HepG2 (cell line): ENCODE measurements at regions not wholly inside any gene's neighbourhood (a gene's known extent, or its start where the extent isn't known, plus 50 kb on each side); places are given as distances from the start of the nearest gene placed in this dataset.

Experiments
- ATAC-seq: fragments of 200-7000 bp; cut with Tn5 transposase; 3 replicates; pipeline ENCODE4 v1.9.1; 2020; ENCODE audit warnings: mild to moderate bottlenecking, moderate library complexity
- BruUV-seq: library from RNA; stranded (reverse); fragments of 400-500 nt; replicated peaks from 2 replicates; lab custom pipeline; 2021; lab: Mats Ljungman, UMichigan
- CTCF ChIA-PET: fragments of 300-600 bp; formaldehyde crosslinking; extraction: SDS; loops from one replicate; lab custom pipeline; 2021; ENCODE audit warnings: low total read pairs, inconsistent platforms, low intra/inter-chr PET ratio; lab: Yijun Ruan, JAX
- POLR2A ChIA-PET: fragments of 350-600 bp; sonication (Branson Sonifier 250); formaldehyde crosslinking; loops from one replicate; lab custom pipeline; 2020; ENCODE audit warnings: antibody characterized with exemption, inconsistent platforms; lab: Yijun Ruan, JAX
- DNase-seq: peaks from one replicate; pipeline ENCODE4 v3.0.0-alpha.2; 2015; ENCODE audit warnings: low spot score
- FAIRE-seq: peaks from 3 replicates; lab custom pipeline; 2011; peaks lifted over from hg19 to GRCh38; lab: Jason Lieb, UNC
- H2AFZ ChIP-seq: one replicate; pipeline ENCODE4 v1.6.1; 2011; ENCODE audit warnings: low read length, inconsistent platforms
- H3K27ac ChIP-seq: fragments of 300-600 bp; 3 replicates; pipeline ENCODE4 v1.8.0; 2011; ENCODE audit warnings: mixed run types, mild to moderate bottlenecking, mixed read lengths, low read length, inconsistent platforms; ENCODE audit not compliant: insufficient read depth; ENCODE audit errors: extremely low read length
- H3K27me3 ChIP-seq, 2 experiments: fragments of 200-600 bp in 1 of 2; 2 replicates in 1 of 2; 3 replicates in 1 of 2; pipeline versions ENCODE4 v1.6.0 to v1.8.0; 2011; ENCODE audit warnings: low read length in 2 of 2, mild to moderate bottlenecking in 2 of 2, moderate library complexity in 2 of 2, inconsistent platforms in 1 of 2; ENCODE audit not compliant: insufficient read depth in 2 of 2, control insufficient read depth in 1 of 2
- H3K36me3 ChIP-seq, 2 experiments: fragments of 200-600 bp in 1 of 2; replicated peaks in 1 of 2; 2 replicates in 1 of 2; 3 replicates in 1 of 2; pipeline versions ENCODE4 v1.5.1 to v1.8.0; 2011; ENCODE audit warnings: low read length in 2 of 2, inconsistent platforms in 1 of 2; ENCODE audit not compliant: insufficient read depth in 2 of 2, control insufficient read depth in 1 of 2
- H3K4me1 ChIP-seq: 2 replicates; pipeline ENCODE4 v1.5.1; 2012; ENCODE audit warnings: low read length, inconsistent platforms; ENCODE audit not compliant: insufficient read depth
- H3K4me2 ChIP-seq: 2 replicates; pipeline ENCODE4 v1.6.0; 2011; ENCODE audit warnings: low read depth, low read length, inconsistent platforms
- H3K4me3 ChIP-seq, 3 experiments: fragments of 200-600 bp in 1 of 3; sonication (generic), shearing (Covaris generic) in 1 of 3; replicated peaks in 1 of 3; 2 replicates each; pipeline ENCODE4 v1.5.1; 2011 to 2016; ENCODE audit warnings: low read length in 3 of 3, inconsistent platforms in 2 of 3, low read depth in 2 of 3, mild to moderate bottlenecking in 2 of 3, control low read depth in 1 of 3, mixed read lengths in 1 of 3; ENCODE audit not compliant: insufficient read depth in 1 of 3
- H3K79me2 ChIP-seq: one replicate; pipeline ENCODE4 v1.6.1; 2011; ENCODE audit warnings: low read length, inconsistent platforms; ENCODE audit not compliant: insufficient read depth
- H3K9ac ChIP-seq: 2 replicates; pipeline ENCODE4 v1.6.0; 2011; ENCODE audit warnings: mild to moderate bottlenecking, low read depth, low read length, inconsistent platforms; ENCODE audit not compliant: insufficient read depth
- H3K9me3 ChIP-seq: 2 replicates; pipeline ENCODE4 v1.5.1; 2012; ENCODE audit warnings: mild to moderate bottlenecking, low read length
- H4K20me1 ChIP-seq: 2 replicates; pipeline ENCODE4 v1.6.0; 2011; ENCODE audit warnings: inconsistent platforms, mild to moderate bottlenecking, low read length, moderate library complexity; ENCODE audit not compliant: insufficient read depth
- BHLHE40 ChIP-seq: IDR thresholded peaks from 2 replicates; pipeline ENCODE4 v1.6.1; 2011; ENCODE audit warnings: low read length, improper control_type of control experiment
- JUND ChIP-seq: sonication (generic); formaldehyde crosslinking; IDR thresholded peaks from 2 replicates; pipeline ENCODE4 v1.8.0; 2022; ENCODE audit warnings: mild to moderate bottlenecking, missing genetic modification reagents
- MED13 ChIP-seq: sonication (generic); formaldehyde crosslinking; IDR thresholded peaks from 2 replicates; pipeline ENCODE4 v1.5.0; 2020; ENCODE audit warnings: missing genetic modification reagents
- MEF2D ChIP-seq: sonication (generic); formaldehyde crosslinking; IDR thresholded peaks from 2 replicates; pipeline ENCODE4 v1.5.1; 2020; ENCODE audit warnings: mild to moderate bottlenecking, missing genetic modification reagents
- MYC ChIP-seq: sonication (generic); formaldehyde crosslinking; IDR thresholded peaks from 2 replicates; pipeline ENCODE4 v1.9.0; 2021; ENCODE audit warnings: missing genetic modification reagents, borderline replicate concordance
- TOPORS ChIP-seq: sonication (generic); formaldehyde crosslinking; IDR thresholded peaks from 2 replicates; pipeline ENCODE4 v1.8.0; 2023; ENCODE audit warnings: mild to moderate bottlenecking, missing genetic modification reagents
- ZNF710 ChIP-seq: sonication (generic); formaldehyde crosslinking; IDR thresholded peaks from 2 replicates; pipeline ENCODE4 v1.5.0; 2020; ENCODE audit warnings: mild to moderate bottlenecking, missing genetic modification reagents, borderline replicate concordance
- WGBS: methylation state at CpG from one replicate; pipeline ENCODE4 v1.1.6; 2017; ENCODE audit warnings: low lambda C conversion rate; 5-methylcytosine and 5-hydroxymethylcytosine counted together
- in situ Hi-C: cut with HindIII; loops from 2 replicates; pipeline ENCODE4 v1.10.0; 2017; ENCODE audit warnings: low pct_unique_long_range_greater_than_20kb; ENCODE audit not compliant: extremely low pct_ligation_motif_present
- intact Hi-C: fragments of 100-400 bp; cut with micrococcal nuclease; formaldehyde crosslinking; loops from one replicate; pipeline ENCODE4 v1.10.0; 2022; ENCODE audit not compliant: unreplicated experiment

- TF ChIP-seq JUND (no peak), MED13 (CRISPR knock-in tag) (no peak)
Observed at GRCh38 chr5:159511570-159511969, 181.3 kb upstream of the IL12B start (continued).

DNA sequence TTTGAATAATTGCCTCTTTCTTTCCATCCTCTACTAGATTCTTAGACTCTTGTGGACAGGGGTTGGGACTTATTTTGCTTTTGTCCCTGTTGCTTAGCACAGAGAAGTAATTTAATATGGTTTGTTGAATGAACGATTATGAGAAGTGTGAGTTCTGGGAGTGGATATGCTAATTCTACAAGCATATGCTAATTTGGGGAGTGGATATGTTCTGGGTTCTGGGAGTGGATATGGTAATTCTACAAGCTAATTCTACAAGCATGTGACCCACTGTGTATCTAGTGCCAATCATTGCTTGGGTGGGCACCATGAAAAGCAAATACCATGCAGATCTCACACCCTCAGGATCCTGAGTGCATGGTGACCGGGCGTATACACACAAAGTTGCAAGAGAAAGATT lies 181.8 kb upstream of the IL12B start:
- Histone ChIP-seq H3K27me3 (no peaks in the 10 kb centered on the region; a peak in 1 of 5 replicates), H3K4me2 (no peak overlapping the region), H3K4me1 (no peaks in the 10 kb centered on the region), H3K27ac (no peak overlapping the region), H3K9ac (no peak overlapping the region), H4K20me1 (no peaks in the 10 kb centered on the region), H2AFZ (no peak overlapping the region), H3K79me2 (no peaks in the 10 kb centered on the region), H3K4me3 (no peak overlapping the region), H3K36me3 (no peaks in the 10 kb centered on the region), H3K9me3 (no peaks in the 10 kb centered on the region)
- TF ChIP-seq TOPORS (CRISPR knock-in tag), result no peak
- TF ChIP-seq BHLHE40, result no peak
- no peak for TF ChIP-seq MYC
- TF ChIP-seq ZNF710 (CRISPR knock-in tag), result no peak
- TF ChIP-seq MEF2D (CRISPR knock-in tag), result no peak
- no TSS peak for BruUV-seq
- POLR2A ChIA-PET, result no interaction called here
- ATAC-seq, result no peak
- in situ Hi-C loops (no loop called here), intact Hi-C loops (loop anchor here (10.0 kb wide), 1 partner anchor 403 kb away; the partner anchor contains the start of gene ADRA1B)
- 74% methylated on average over 3 of the region's 3 CpGs for WGBS
- CTCF ChIA-PET, result no interaction called here
- DNase-seq, result no peak
- FAIRE-seq, result no peak
